Panc1 (cell line): ENCODE measurements at regions not wholly inside any gene's neighbourhood (a gene's known extent, or its start where the extent isn't known, plus 50 kb on each side); places are given as distances from the start of the nearest gene placed in this dataset.
"Not testable (repeated sequence)": the region's sequence is repeated elsewhere in the genome, so short reads cannot be mapped to it uniquely, and the experiment has no call there.

Experiments
- ATAC-seq: fragments of 200-7000 bp; cut with Tn5 transposase; 2 replicates; pipeline ENCODE4 v1.9.1; 2020; ENCODE audit warnings: mild to moderate bottlenecking, moderate library complexity
- BruUV-seq: library from RNA; stranded (reverse); fragments of 400-500 nt; replicated peaks from 2 replicates; lab custom pipeline; 2021; lab: Mats Ljungman, UMichigan
- CTCF ChIA-PET: fragments of 300-600 bp; sonication (Branson Sonifier 250); formaldehyde crosslinking; loops from one replicate; lab custom pipeline; 2022; ENCODE audit warnings: antibody characterized with exemption; lab: Charles Lee
- POLR2A ChIA-PET: fragments of 300-600 bp; sonication (Branson Sonifier 250); formaldehyde crosslinking; loops from one replicate; lab custom pipeline; 2022; ENCODE audit warnings: antibody characterized with exemption; lab: Charles Lee
- DNase-seq: peaks from one replicate; pipeline ENCODE4 v3.0.0-alpha.2; 2010; ENCODE audit warnings: low read depth, low spot score
- H3K27ac ChIP-seq: 2 replicates; pipeline ENCODE4 v1.5.1; 2011; ENCODE audit warnings: mild to moderate bottlenecking, low read length, inconsistent platforms
- H3K27me3 ChIP-seq: fragments of 200-500 bp; sonication (Bioruptor generic); 2 replicates; pipeline ENCODE4 v1.6.0; 2014; ENCODE audit warnings: low read length, inconsistent platforms; ENCODE audit not compliant: control insufficient read depth, insufficient read depth
- H3K36me3 ChIP-seq: fragments of 200-500 bp; sonication (Bioruptor generic); 2 replicates; pipeline ENCODE4 v1.5.1; 2014; ENCODE audit warnings: inconsistent platforms, mild to moderate bottlenecking, low read length, moderate library complexity; ENCODE audit not compliant: control insufficient read depth, insufficient read depth
- H3K4me1 ChIP-seq: 2 replicates; pipeline ENCODE4 v1.5.1; 2011; ENCODE audit warnings: inconsistent platforms, mild to moderate bottlenecking, low read length, moderate library complexity; ENCODE audit not compliant: control insufficient read depth, insufficient read depth
- H3K4me3 ChIP-seq, 2 experiments: 2 replicates each; pipeline ENCODE4 v1.5.1; 2011 to 2012; ENCODE audit warnings: low read depth in 2 of 2, low read length in 2 of 2, mild to moderate bottlenecking in 2 of 2, inconsistent platforms in 1 of 2, moderate library complexity in 1 of 2
- H3K9me3 ChIP-seq: fragments of 200-500 bp; sonication (Bioruptor generic); 2 replicates; pipeline ENCODE4 v1.5.1; 2014; ENCODE audit warnings: low read depth, mild to moderate bottlenecking, inconsistent platforms, low read length, moderate library complexity; ENCODE audit not compliant: control insufficient read depth, insufficient read depth
- SIN3A ChIP-seq: IDR thresholded peaks from 2 replicates; pipeline ENCODE4 v1.6.1; 2012; ENCODE audit warnings: low read depth, mild to moderate bottlenecking, low read length, moderate library complexity, borderline replicate concordance; ENCODE audit not compliant: insufficient read depth
- in situ Hi-C: cut with HindIII; loops from 2 replicates; pipeline ENCODE4 v1.10.0; 2016; ENCODE audit warnings: low sequenced_read_pairs, low pct_unique_long_range_greater_than_20kb
- intact Hi-C: fragments of 100-400 bp; cut with micrococcal nuclease; formaldehyde crosslinking; loops from one replicate; pipeline ENCODE4 v1.10.0; 2022; ENCODE audit not compliant: unreplicated experiment
- TF ChIP-seq, protein P1 (sequence below): fragments of 450-650 bp; IDR thresholded peaks from 2 replicates; pipeline ENCODE4 v1.5.1; 2017; ENCODE audit warnings: mild to moderate bottlenecking

DNA sequence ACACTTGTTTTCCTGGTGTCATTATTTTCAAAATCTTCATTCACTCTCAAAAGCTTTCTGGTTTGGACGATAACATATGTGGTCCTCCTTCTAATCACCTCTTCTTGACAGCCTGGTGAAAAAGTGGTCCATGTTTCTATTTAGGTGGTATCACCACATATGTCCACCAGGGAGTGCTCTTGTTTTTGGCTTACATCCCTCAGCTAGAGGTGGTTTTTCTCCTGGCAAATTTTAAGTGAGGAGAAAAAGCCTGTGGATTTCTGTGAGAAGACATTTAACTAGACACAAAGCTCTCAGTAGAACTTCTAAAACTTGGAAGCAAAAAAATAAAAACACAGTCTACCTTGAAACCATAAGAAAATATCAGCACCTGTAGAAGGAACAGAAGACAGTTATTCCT lies 58.0 kb upstream of the FRMPD4 start:
- in situ Hi-C loops: no loop called here

DNA sequence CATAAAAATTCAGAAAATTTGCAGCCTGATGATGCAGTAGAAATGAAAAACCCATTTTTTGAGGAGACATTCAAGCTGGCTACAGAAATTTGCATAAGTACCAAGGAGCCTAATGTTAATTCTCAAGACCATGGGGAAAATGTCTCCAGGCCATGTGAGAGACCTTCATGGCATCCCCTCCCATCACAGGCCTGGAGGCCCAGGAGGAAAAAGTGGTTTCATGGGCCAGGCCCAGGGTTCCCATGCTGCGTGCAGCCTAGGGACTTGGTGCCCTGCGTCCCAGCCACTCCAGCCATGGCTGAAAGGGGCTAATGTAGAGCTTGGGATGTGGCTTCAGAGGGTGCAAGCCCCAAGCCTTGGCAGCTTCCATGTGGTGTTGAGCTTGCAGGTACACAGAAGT lies 55.3 kb upstream of the FRMPD4 start:
- in situ Hi-C loops, CTCF ChIA-PET: not testable (repeated sequence)
- intact Hi-C loops: loop anchor here (5.0 to 10.0 kb wide), 2 partner anchors 622 to 689 kb away; no protein-coding TSS in a partner anchor

More for the DNA sequence above, 58.0 kb upstream of the FRMPD4 start:
- Histone ChIP-seq H3K9me3 (no peaks in the 10 kb centered on the region), H3K4me3 (no peak overlapping the region), H3K4me1 (no peaks in the 10 kb centered on the region), H3K27me3 (no peaks in the 10 kb centered on the region), H3K36me3 (no peaks in the 10 kb centered on the region), H3K27ac (no peak overlapping the region)
- no peak for ATAC-seq
- ChIA-PET POLR2A (no interaction called here), CTCF (no interaction called here)
- TF ChIP-seq, protein P1, sequence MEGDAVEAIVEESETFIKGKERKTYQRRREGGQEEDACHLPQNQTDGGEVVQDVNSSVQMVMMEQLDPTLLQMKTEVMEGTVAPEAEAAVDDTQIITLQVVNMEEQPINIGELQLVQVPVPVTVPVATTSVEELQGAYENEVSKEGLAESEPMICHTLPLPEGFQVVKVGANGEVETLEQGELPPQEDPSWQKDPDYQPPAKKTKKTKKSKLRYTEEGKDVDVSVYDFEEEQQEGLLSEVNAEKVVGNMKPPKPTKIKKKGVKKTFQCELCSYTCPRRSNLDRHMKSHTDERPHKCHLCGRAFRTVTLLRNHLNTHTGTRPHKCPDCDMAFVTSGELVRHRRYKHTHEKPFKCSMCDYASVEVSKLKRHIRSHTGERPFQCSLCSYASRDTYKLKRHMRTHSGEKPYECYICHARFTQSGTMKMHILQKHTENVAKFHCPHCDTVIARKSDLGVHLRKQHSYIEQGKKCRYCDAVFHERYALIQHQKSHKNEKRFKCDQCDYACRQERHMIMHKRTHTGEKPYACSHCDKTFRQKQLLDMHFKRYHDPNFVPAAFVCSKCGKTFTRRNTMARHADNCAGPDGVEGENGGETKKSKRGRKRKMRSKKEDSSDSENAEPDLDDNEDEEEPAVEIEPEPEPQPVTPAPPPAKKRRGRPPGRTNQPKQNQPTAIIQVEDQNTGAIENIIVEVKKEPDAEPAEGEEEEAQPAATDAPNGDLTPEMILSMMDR: peak; percentile 28; the same call in 1 of the 2 replicates
- no peak for TF ChIP-seq SIN3A
- no peak for DNase-seq
- intact Hi-C loops: loop anchor here (5.0 to 10.0 kb wide), 2 partner anchors 625 to 692 kb away; no protein-coding TSS in a partner anchor
- no TSS peak for BruUV-seq

More for the DNA sequence above, 55.3 kb upstream of the FRMPD4 start:
- ATAC-seq, BruUV-seq, H3K4me1 ChIP-seq, H3K27ac ChIP-seq, H3K9me3 ChIP-seq, H3K27me3 ChIP-seq, DNase-seq, POLR2A ChIA-PET, H3K36me3 ChIP-seq, H3K4me3 ChIP-seq: not testable (repeated sequence)
